NCI-H460 (cell line): ENCODE measurements at regions not wholly inside any gene's neighbourhood (a gene's known extent, or its start where the extent isn't known, plus 50 kb on each side); places are given as distances from the start of the nearest gene placed in this dataset.
"Not testable (repeated sequence)": the region's sequence is repeated elsewhere in the genome, so short reads cannot be mapped to it uniquely, and the experiment has no call there.

Experiments
- DNase-seq: peaks from one replicate; pipeline ENCODE4 v3.0.0-alpha.2; 2016; ENCODE audit warnings: low read depth; ENCODE audit errors: extremely low read depth

DNA sequence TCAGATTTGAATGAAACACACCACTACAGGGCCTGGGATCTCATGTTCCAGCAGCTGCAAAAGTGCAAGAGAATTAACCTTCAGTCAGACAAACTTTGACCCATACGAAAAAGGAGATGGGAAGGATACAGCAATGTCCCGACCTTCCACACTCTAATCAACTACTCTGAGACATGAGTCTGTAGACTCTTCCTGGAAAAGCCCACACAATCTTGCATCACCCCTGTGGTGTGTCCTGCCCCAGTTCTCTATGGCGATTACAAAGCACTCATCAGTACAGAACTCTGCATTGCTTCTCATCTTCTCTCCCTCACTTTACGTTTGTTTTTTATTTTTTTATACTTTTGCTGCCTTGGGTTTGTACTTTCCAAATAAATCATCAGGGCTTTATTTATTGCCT lies 241.0 kb upstream of the KIF2A start:
- DNase-seq, result no peak

DNA sequence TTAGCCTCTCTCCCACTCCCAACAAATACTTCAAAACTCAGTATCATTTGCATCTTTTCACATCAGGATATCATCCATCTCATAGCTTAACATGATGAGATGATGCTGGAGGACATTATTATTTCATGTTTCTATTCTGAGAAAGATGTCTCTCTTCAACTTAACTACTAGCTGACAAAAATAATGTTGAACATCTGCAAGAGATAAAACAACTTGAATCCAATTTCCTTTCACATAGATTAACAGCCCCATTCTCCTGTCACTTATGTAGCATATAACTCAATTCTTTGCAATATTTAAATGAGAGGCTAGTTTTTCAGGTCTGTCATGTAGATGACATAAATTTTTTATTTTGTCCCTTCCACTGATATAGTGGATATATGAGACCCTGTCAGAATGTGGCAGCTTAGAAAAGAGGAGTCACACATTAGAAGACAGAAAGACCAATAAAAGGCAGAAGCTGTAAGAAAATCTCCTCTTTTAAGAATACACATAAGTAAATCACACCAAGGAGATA lies 239.2 kb upstream of the KIF2A start:
- DNase-seq, result no peak

DNA sequence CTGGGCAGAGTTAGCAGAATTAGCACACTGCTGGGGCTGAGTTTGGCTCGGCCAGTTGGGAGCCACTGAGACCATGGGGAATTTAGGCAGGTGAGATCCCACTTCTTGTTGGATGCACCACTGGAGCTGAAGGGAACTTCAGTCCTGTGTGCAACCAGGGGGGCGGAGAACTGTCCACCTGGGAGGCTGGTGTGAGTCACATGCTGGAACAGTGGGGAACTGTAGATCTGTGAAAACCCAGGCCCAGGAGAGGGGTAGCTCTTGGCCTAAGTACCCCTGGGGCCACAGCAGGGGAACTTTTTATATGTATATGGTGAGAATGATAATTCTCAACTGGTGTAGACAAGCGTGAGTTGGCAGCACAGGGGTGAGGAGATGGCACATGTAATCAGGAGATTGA lies 237.5 kb upstream of the KIF2A start:
- DNase-seq, result no peak

DNA sequence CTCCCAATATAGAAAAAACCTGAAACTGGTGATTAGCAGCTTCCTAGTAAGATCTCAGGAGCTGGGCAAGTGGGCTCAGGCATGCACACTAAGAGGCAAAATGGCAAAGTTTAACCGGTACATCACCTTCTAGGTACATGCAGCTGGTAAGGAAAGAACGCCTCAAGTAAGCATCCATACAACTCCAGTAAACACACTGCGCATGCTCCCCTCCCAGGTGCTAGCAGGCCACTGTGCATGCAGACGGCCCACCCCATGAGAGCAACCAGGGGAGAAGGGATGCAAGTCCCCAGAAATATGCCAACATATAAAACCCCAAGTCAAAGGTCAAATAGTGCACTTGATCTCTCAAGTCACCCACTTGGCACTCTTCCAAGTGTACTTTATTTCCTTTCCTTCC lies 228.6 kb upstream of the KIF2A start:
- no peak for DNase-seq

DNA sequence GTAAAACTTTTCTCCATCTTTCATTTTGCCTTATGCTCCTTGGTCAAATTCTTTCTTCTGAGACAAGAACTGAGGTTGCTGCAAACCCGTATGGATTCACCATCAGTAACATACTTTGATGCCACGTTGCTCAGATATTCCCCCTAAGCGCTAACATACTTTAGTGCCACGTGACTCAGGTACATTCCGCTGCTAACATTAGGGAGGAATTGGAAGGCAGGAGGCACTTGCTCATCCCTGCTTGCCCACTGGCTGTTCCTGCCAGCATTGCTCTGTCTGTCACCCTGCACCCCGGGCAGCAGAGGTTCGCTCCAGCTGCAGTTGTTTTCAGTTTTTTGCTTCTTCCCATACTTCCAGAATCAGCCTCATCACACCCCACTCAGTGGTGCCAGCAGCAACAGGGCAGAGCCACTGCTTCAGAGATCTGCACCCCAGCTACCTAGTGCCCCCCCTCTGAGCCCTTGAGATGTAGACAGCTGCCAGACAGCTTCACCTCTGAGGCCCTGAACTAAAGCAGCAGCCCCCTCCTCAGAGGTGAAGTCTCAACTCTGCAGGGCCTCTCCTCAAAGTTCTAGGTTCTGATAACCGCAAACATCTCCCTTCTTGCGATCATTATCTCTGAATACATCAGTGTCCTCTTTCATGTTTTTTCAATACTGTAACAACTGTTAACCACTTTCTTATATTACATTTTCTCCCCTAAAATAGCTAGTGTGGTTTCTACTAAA lies 228.0 kb upstream of the KIF2A start:
- DNase-seq, result no peak

DNA sequence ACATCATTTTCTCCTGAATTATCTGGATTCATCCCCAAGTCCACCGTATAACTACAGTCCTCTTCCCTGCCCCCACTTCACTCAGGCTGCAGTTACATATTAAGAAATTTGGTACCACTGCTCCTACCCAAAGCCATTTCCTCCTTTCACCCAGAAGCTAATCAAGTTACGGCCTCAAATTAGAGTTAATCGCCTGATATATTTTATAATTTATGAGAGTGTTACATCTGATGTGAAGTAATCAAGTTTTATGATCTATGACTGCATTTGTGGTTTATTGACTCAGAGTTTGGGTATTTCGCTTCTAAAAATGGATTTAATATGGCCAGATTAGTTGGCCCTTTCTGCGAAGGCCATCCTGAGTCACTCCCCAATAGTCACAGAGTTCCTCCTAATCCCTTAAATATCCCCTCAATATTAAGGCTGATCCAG lies 223.6 kb upstream of the KIF2A start:
- DNase-seq, result no peak

DNA sequence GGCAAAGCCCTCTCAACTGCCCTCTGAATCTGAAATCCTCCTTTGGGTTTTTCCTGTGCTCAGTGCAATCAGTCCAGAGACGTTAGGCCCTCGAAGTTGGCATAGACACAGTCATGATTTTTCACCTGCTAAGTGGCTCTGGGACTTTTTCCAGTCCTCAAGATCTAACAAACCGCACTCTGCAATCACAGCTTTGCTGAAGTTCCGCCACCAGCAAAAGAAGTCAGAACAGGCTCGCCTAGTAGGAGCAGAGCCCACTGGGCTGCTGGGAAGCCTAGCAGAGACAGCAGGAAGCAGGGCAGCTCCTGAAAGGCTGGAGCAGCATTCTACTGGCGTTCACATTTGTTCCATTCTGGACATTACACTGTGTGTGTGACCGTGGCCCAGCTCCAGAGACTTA lies 222.8 kb upstream of the KIF2A start:
- DNase-seq, result no peak

DNA sequence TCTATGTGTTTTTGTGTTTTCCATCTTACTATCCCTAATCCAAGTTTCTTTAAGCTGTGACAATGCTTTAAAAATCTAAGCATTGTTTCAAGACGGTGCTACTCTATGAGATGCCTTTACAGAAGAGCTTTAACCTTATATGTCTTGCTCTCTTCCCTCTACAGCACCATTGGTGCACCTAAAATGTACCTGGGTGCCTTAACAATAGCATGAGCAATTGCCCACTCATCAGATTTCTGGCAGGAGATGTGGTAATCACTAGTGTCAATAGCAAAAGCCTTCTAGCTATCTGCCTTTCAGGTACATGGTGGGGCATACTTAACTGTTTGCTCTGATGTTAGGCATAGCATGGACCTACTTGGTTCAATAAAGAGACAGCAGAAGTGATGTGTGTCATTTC lies 222.3 kb upstream of the KIF2A start:
- DNase-seq, result no peak

DNA sequence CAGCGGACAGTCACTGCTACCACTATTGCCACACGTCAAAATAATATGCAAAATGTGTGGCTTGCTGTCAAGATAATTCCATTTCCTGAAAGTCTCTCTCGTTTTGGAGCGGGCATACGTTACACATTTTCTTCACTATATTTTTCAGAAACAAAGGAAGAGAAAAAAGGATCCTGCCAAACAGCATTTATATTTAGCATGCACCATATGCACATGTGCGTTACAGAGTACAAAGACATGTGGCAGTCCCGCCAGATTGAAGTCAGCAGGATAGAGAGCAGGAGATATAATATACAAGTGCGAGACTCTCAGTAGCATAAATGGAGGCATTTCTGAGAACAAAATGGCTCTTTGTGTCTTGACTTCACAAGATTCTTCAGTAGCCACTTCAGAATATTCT lies 221.6 kb upstream of the KIF2A start:
- DNase-seq, result no peak

DNA sequence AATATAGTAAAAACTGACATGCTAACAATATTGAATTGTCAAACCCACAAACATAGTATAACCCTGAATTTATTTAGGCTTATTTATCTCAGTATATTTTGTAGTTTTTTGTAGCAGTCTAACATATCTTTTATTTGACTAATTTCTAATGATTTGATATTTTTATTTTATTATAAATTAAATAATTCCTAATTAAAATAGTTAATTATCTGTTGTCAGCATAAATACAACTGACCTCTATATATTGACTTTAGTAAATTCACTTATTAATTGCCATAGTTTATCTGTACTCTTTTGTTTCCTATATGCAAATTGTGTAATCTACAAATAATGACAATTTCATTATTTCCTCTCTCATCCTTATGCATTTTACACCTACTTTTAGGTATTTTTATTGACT lies 215.1 kb upstream of the KIF2A start:
- no peak for DNase-seq

DNA sequence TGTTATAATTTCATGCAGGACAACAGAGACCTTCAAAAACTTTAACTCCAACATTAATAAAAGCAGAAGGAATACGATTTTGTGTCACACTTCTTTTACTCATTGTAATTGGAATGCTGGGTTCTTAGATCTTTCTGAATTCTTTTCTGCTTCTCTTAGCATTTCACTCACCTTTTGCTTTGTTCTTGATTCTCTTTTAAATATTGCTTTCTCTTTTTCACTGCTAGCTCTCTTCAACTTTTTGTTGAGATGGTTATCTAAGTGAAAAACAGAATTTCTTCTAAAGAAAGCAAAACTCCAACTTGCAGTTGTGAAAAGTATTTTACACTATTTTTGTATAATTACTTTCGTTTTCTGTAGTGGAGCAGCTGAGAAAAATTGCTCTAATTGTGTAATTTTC lies 212.6 kb upstream of the KIF2A start:
- no peak for DNase-seq

DNA sequence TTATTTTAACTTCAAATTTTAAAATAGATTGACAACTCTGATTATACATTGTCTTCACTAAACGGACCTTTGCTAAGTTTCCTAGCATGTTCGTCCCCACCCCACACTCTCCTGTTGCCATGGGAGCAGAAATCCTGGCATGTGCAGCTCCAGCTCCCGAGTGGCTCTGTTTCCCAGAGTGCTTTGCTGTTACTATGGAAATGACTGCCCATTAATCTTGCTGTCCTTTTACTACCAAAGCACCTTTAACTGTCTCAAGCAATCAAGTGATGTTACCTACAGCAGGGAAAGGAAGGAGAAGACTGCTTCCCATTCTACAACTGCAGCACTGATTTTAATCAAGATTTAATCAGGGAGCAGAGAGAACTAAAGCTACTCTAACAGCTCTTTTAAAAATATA lies 212.0 kb upstream of the KIF2A start:
- peak; percentile 7 for DNase-seq

DNA sequence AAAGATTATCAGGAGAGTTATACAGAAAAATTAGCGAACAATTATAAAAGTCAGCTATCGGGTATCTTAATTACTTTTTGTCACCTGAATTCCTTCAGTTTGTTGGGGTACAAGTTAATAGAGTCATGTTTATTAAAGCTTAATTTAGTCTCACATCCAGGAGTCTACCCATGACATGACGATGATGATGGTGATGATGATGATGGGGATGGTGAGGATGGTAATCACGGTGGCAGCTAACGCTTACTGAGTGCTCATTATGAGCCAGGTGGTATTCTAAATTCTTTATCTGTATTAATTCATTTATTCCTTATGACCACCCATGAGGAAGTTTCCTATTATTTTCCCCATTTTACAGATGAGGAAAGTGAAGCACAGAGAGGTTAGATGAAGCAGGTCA lies 208.6 kb upstream of the KIF2A start:
- no peak for DNase-seq

DNA sequence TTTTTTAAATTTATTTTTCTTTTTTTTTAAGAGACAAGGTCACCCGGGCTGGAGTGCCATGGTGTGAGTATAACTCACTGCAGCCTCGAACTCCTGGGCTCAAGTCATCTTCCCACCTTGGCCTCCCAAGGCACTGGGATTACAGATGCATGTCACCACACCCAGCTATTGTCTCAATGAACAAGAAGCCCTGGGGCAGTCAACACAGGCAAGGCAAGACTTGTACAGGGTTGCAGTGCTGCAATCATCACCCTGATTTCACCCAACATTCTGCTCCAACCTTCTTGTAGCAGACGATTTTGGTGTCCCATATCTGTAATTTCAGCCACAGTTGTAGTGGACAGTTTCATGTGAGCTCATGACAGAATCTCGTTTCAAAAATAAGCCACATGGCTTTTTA lies 205.8 kb upstream of the KIF2A start:
- DNase-seq, result no peak

DNA sequence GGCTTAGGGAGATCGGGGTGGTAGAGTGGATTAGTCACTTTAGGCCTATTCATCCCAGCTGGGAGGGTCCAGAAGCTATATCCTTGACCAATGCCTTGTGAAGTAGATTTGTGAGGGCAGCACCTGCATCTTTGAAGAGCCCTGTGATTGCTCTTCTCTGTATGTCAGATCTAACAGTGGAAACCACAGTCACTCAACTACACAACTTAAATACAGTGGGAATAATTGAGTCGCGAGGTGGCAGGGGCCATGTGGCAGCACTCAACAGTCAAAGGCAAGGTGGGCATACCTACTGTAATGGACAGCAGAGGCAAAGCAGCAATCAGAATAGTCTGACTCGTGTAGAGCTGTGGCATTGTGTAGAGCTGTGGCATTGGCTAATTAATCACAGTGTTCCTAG lies 202.1 kb upstream of the KIF2A start:
- not testable (repeated sequence) for DNase-seq

DNA sequence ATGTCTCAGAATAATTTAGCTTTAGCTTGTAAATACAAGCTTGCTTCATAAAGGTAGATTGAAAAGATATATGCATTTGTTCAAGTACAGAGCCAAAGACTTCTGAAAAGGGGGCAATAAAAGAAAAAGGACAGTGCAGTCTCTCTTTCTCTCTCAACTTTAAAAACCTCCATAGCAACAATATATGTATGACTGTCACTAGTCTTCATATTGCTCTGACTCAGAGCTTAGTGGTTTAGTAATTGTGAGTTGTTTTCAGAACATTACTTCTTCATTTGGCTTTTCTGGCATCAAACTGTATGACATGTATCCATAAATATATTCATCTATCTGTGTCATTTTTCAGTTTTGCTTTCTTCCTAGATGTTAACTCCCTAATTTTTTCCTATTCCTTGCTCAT lies 194.6 kb upstream of the KIF2A start:
- DNase-seq, result no peak

DNA sequence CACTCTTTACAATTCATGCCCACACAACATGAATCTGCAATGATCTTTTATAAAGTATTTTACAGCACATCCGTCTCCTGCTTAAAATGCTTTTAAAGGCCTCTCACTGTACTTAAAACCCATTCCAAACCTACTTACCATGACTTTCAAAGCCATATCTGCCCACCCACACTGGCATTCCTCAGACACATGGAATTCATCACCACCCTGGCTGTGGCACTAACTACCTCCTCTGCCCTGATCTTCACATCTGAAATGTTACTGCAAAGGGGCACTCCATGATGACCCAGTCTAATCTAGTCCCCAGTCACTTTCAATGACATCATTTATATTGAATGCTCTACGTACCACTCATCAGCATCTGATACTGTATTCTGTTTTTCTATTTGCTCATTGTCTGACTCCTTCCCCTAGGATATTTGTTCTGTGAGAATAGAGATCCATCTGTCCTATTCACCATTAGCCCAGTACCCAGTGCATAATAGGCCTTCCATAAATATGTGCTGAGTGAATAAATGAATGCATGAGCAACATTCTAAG lies 193.2 kb upstream of the KIF2A start:
- no peak for DNase-seq

DNA sequence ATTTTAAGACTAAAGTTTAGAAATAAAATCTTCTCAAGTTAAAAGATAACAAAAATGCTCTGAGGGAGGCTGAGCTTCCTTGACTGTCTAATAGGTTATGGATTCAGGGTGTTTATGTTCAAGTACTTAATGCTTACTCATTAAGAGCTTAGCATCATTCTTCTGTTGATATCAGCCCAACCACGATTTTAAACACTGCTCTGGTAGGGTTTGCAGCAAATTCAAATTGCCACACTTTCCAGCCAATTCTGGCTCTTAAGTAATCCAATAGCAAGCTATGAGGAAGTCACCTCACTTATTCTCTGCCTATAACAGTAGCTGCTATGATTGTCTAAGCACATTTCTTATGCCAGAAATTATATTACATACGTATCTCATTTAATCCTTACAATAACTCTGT lies 191.0 kb upstream of the KIF2A start:
- no peak for DNase-seq

DNA sequence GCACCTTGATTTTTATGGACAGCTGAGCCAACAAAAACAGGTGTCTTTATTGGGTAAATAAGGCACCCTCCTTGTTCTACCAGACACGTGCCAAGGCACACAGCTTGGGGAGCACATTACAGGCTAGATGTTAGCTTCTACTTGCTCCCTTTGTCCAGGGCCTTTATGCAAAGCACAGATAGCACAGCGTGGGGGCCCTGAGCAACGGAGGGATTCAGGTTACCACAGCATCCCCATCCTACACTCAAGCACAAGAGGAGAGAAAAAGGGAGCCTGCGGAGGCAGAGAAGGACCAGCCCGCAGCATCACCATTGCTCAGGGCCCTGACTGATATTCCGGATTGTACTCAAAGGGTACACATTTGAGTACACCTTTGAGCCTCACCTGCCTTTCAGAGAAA lies 181.7 kb upstream of the KIF2A start:
- no peak for DNase-seq

DNA sequence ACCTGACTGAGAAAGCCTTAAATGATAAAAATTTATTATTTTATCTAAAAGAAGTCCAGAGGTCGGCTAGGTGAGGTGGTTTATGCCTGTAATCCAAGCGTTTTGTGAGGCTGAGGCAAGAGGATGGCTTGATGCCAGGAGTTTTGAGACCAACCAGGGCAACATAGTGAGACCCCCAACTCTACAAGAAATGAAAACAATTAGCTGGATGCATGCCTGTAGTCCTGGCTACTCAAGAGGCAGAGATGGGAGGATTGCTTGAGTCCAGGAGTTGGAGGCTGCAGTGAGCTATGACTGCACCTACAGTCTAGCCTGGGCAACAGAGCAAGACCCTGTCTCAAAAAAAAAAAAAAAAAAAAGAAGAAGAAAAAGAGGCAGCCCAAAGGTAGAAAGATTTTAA lies 179.9 kb upstream of the KIF2A start:
- DNase-seq, result no peak

DNA sequence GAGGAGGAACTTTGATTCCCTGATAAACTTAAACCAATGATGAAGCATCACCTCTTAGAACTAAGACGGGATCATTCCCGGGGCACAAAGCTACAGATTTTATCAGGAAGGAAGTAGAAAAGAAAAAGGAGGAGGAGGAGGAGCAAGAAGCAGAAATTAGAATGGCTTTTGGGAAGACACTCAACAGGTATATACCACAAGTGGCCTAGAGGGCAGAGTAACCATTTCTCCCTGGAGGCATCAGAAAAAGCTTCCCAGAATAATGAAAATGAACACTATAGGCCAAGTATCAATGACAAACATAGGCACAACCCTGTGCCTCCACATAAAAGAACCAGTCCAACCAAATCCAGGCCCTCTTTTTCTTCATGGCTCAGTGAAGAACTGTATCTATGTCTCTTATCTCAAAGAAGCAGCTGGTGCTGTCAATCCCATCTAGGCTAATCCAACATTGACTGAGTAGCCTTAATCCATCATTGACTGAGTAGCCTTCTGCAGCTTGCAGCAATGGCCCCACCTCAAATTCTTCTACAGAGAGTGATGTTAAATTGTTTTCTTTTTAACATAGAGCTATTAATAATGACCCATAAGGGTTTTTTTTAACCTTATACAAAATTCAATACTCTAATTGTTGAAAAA lies 178.8 kb upstream of the KIF2A start:
- no peak for DNase-seq

DNA sequence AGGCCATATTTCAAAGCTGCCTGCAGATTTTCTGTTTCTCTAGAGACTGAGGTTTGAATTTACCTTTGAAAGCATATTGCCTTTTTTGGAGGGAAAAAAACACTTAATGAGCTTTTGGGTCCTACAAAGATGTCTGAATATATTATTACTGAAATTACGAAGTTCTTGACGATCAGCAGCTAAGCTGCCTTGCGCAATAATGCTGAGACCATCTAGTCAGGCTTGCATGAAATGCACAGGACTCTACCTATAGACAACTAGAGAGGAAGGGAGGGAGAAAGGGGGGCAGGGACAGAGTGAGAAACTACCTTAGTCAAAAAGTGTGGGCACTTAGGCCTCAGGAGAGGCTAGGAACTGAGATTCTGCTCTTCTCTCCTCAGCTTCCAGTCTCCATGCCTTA lies 175.9 kb upstream of the KIF2A start:
- no peak for DNase-seq
